ENCODE measurements at regions not wholly inside any gene's neighbourhood (a gene's known extent, or its start where the extent isn't known, plus 50 kb on each side); places are given as distances from the start of the nearest gene placed in this dataset.
"Not testable (repeated sequence)": the region's sequence is repeated elsewhere in the genome, so short reads cannot be mapped to it uniquely, and the experiment has no call there.

DNA sequence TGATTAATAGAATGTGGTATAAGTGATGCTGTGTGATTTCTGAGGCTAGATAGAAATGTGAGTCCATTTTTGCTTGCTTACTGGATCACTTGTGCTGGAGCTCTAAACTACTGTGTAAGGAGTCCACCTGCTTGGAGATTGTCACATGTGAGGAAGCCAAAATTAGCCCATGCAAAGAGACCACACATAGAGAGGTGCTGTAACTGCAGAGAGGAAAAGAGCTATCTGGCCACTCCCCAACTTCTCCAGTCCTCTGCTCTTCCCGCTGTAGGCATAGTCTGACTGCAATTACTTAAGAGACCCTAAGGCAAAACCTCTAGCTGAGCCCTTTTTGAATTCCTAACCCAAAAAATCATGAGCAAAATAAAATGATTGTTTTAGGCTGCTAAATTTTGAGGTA is 120.6 kb upstream of the FBXO11 start:
- Mint-ChIP-seq H3K4me3 (no peak overlapping the region), H3K27me3 (peaks cover 7% of the 10 kb centered on the region), H3K9me3 (no peaks in the 10 kb centered on the region), H3K36me3 (peaks cover 2% of the 10 kb centered on the region), H3K4me1 (no peaks in the 10 kb centered on the region), H3K27ac (no peak overlapping the region)

GRCh38 chr2:48032765-48033164 is 126.5 kb upstream of the FBXO11 start:
- Mint-ChIP-seq H3K36me3 (peaks cover 4% of the 10 kb centered on the region), H3K4me3 (no peak overlapping the region), H3K27me3 (no peaks in the 10 kb centered on the region), H3K9me3 (peaks cover 7% of the 10 kb centered on the region), H3K27ac (no peak overlapping the region), H3K4me1 (peaks cover 5% of the 10 kb centered on the region)

GRCh38 chr2:48034295-48034694 is 128.0 kb upstream of the FBXO11 start:
- H3K4me3 Mint-ChIP-seq, result no peak overlapping the region
- H3K9me3 Mint-ChIP-seq, result peaks cover 7% of the 10 kb centered on the region

DNA sequence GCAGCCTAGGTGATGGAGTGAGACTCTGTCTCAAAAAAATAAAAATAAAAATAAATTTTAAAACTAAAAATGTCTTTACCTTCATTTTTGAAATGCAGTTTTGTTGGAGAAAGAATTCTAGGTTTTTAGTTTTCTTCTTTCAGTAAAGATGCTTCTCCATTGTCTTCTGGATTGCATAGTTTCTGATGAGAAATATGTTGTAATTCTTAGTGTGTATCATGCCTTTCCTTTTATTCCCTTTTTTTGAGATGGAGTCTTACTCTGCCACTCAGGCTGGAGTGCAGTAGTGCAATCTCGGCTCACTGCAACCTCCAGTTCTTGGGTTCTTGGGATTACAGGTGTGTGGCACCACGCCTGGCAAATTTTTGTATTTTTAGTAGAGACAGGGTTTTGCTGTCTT is 130.0 kb upstream of the FBXO11 start:
- no peak overlapping the region for H3K4me3 Mint-ChIP-seq

More at GRCh38 chr2:48034295-48034694, 128.0 kb upstream of the FBXO11 start:
- no peak overlapping the region for H3K27ac Mint-ChIP-seq
- peaks cover 5% of the 10 kb centered on the region for H3K4me1 Mint-ChIP-seq
- peaks cover 5% of the 10 kb centered on the region for H3K36me3 Mint-ChIP-seq
- no peaks in the 10 kb centered on the region for H3K27me3 Mint-ChIP-seq

DNA sequence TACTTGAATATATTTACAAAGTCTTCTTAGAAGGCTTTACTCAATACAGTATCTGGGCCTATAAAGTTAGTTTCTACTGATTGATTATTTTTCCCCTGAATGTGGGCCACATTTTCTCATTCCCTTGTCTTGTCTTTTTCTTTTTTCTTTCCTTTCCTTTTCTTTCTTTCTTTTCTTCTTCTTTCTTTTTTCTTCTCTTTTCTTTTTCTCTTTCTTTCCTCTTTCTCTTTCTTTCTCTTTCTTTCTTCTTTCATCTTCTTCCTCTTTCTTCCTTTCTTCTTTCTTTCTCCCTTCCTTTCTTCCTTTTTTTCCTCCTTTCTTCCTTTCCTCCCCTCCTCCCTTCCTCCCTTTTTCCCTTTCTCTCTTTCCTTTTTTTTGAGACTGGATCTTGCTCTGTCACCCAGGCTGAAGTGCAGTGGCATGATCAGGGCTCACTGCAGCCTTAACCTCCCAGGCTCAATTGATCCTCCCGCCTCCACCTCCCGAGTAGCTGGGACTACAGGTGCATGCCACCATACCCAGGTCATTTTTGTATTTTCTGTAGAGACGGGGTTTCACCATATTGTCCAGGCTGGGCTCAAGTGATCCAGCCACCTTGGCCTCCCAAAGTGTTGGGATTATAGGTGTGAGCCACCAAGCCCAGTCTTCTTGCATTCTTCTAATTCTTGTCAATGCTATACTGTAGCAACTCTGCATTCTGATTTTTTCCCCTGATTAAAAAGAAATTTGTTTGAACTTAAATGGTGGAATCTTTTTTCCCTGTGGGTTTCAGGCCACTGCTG is 133.1 kb upstream of the FBXO11 start:
- Mint-ChIP-seq H3K27ac (no peak overlapping the region), H3K36me3 (peaks cover 5% of the 10 kb centered on the region), H3K9me3 (peaks cover 7% of the 10 kb centered on the region), H3K27me3 (peaks cover 5% of the 10 kb centered on the region), H3K4me1 (peaks cover 3% of the 10 kb centered on the region), H3K4me3 (no peak overlapping the region)

More for the DNA sequence above, 130.0 kb upstream of the FBXO11 start:
- peaks cover 5% of the 10 kb centered on the region for H3K4me1 Mint-ChIP-seq
- no peak overlapping the region for H3K27ac Mint-ChIP-seq
- H3K36me3 Mint-ChIP-seq, result peaks cover 5% of the 10 kb centered on the region
- H3K9me3 Mint-ChIP-seq, result peaks cover 7% of the 10 kb centered on the region
- H3K27me3 Mint-ChIP-seq, result no peaks in the 10 kb centered on the region

- H3K36me3 Mint-ChIP-seq, result peaks cover 1% of the 10 kb centered on the region
- no peaks in the 10 kb centered on the region for H3K4me1 Mint-ChIP-seq
- no peak overlapping the region for H3K4me3 Mint-ChIP-seq
- H3K9me3 Mint-ChIP-seq, result no peaks in the 10 kb centered on the region
- H3K27ac Mint-ChIP-seq, result no peak overlapping the region
- H3K27me3 Mint-ChIP-seq, result peaks cover 5% of the 10 kb centered on the region
Observed at GRCh38 chr2:48043131-48043700, 136.9 kb upstream of the FBXO11 start.

- H3K4me1 Mint-ChIP-seq, result no peaks in the 10 kb centered on the region
- H3K9me3 Mint-ChIP-seq, result no peaks in the 10 kb centered on the region
- peaks cover 5% of the 10 kb centered on the region for H3K27me3 Mint-ChIP-seq
- H3K36me3 Mint-ChIP-seq, result peaks cover 1% of the 10 kb centered on the region
- no peak overlapping the region for H3K4me3 Mint-ChIP-seq
- no peak overlapping the region for H3K27ac Mint-ChIP-seq
Observed at GRCh38 chr2:48043746-48044145, 137.4 kb upstream of the FBXO11 start.

DNA sequence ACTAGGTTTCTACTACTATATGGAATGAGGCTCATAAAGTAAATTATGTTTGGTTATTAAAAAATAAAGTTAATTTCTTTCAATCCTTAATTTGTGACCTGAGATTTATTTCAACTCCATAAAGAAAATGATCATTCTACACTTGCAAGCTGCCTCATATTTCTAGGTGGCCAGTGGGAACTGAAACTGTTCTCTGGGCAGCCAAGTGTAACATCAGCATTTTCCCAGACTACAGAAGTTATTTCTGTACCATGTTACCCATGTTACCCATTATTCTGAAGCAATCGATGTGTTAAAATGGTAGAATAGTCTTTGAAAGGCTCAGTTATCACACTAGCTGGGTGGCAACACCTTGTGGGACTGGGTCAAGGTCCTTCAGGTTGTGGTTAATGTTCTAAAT is 139.3 kb upstream of the FBXO11 start:
- no peak overlapping the region for H3K4me3 Mint-ChIP-seq
- peaks cover 5% of the 10 kb centered on the region for H3K27me3 Mint-ChIP-seq
- no peaks in the 10 kb centered on the region for H3K36me3 Mint-ChIP-seq
- no peak overlapping the region for H3K27ac Mint-ChIP-seq
- H3K9me3 Mint-ChIP-seq, result no peaks in the 10 kb centered on the region
- no peaks in the 10 kb centered on the region for H3K4me1 Mint-ChIP-seq

DNA sequence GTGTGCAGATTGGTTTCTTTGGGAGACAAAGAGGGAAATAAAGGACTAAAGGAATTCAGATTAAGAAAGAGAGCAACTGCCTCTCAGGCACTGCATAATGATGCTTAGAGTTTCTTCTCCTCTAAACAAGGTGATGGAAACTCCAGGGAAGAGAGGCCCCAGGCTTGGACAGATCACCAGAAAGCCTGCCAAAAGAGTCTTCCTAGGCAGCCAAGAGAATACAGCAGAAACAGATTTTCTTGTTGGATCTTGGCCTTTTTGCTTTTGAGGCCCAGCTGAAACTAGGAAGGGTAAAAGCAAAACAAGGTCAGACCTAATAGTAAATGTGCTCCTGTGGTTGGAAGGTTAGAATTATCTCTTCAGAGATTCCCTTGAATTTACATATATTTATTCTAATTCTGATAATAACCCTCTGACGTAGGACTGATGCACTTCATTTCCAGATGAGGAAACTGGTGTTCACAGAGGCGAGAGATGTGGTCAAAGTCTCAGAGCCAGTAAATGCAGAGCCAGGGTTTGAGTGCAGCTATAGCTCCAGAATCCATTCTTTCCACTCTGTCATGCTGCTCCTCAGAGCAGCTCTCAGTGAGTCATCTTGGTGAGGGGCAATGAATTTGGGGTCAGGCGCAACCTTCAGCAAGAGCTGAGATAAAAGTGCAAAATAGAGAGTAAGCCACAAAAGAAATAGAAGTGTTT is 142.3 kb upstream of the FBXO11 start:
- no peaks in the 10 kb centered on the region for H3K9me3 Mint-ChIP-seq
- H3K27ac Mint-ChIP-seq, result no peak overlapping the region

DNA sequence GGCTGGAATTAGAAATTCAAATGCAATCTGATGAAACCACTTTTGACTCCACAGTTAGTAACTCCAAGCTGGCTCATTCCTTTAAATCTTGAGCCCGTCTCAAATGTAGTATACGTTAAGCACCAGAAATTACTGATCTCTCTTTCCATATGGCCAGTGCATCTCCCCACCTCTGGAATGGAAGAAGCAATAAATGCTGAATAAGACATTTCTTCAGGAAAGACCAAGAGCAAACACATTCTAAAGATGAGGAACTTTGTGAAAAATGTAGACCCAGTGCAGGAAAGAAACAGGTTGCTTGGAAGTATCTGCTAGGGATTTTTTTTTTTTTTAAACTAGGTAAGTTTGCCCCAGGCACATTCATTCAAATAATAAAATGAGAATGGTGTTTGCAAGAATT is 143.1 kb upstream of the FBXO11 start:
- Mint-ChIP-seq H3K27me3 (no peaks in the 10 kb centered on the region), H3K36me3 (no peaks in the 10 kb centered on the region), H3K4me1 (no peaks in the 10 kb centered on the region), H3K4me3 (no peak overlapping the region), H3K9me3 (no peaks in the 10 kb centered on the region), H3K27ac (no peak overlapping the region)

More for the DNA sequence above, 142.3 kb upstream of the FBXO11 start:
- Mint-ChIP-seq H3K36me3 (no peaks in the 10 kb centered on the region), H3K4me3 (no peak overlapping the region), H3K4me1 (no peaks in the 10 kb centered on the region), H3K27me3 (peaks cover 2% of the 10 kb centered on the region)

DNA sequence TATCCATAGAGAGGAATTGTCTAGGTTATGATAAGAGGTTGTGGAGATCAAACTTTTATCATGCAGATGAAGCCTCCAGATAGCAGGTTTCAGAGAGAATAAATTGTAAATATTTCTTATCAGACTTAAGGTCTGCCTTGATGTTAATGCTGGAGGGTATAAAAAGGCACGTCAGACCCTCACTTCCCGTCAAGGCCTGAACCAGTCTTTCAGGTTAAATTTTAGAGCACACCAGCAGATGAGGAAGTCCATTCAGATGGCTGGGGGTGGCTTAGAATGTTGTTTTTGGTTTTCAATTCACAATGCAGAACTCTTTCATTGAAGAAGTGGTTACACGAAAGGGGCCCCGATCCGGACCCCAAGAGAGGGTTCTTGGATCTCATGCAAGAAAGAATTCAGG is 144.4 kb upstream of the FBXO11 start:
- H3K9me3 Mint-ChIP-seq, result no peaks in the 10 kb centered on the region
- no peak overlapping the region for H3K27ac Mint-ChIP-seq

DNA sequence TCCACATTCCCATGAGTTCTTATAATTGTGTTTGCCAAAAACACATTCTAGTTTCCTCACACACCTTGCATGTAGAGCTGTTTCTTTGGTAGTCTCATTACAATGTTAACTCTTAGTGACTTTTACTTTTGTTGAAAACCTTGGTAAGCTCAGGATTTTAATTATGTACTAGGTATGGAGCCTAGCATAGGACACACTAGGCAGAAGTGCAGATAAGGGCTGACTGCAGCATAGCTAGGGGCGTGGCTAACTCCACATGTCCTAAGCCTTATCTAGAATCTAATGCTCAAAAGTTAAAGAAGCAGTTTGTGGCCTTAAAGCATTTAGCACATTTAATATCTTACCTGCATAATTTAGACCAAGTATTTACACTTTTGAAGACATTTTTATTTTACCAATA is 153.7 kb upstream of the FBXO11 start:
- peaks cover 5% of the 10 kb centered on the region for H3K27me3 Mint-ChIP-seq
- H3K27ac Mint-ChIP-seq, result no peak overlapping the region
- no peaks in the 10 kb centered on the region for H3K4me1 Mint-ChIP-seq
- H3K4me3 Mint-ChIP-seq, result no peak overlapping the region
- peaks cover 6% of the 10 kb centered on the region for H3K9me3 Mint-ChIP-seq
- peaks cover 2% of the 10 kb centered on the region for H3K36me3 Mint-ChIP-seq

More for the DNA sequence above, 144.4 kb upstream of the FBXO11 start:
- H3K36me3 Mint-ChIP-seq, result no peaks in the 10 kb centered on the region
- no peaks in the 10 kb centered on the region for H3K4me1 Mint-ChIP-seq
- no peaks in the 10 kb centered on the region for H3K27me3 Mint-ChIP-seq
- H3K4me3 Mint-ChIP-seq, result no peak overlapping the region

DNA sequence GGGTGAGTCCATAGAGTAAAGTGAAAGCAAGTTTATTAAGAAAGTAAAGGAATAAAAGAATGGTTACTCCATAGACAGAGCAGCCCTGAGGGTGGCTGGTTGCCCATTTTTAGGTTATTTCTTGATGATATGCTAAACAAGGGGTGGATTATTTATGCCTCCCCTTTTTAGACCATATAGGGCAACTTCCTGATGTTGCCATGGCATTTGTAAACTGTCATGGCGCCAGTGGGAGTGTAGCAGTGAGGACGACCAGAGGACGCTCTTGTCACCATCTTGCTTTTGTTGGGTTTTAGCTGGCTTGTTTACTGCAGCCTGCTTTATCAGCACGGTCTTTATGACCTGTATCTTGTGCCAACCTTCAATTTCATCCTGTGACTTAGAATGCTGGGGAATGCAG is 155.4 kb upstream of the FBXO11 start:
- not testable (repeated sequence) for H3K4me1 Mint-ChIP-seq, H3K4me3 Mint-ChIP-seq, H3K36me3 Mint-ChIP-seq, H3K9me3 Mint-ChIP-seq, H3K27me3 Mint-ChIP-seq, H3K27ac Mint-ChIP-seq

GRCh38 chr2:48065096-48065495 is 158.8 kb upstream of the FBXO11 start:
- H3K4me1 Mint-ChIP-seq, result no peaks in the 10 kb centered on the region
- no peaks in the 10 kb centered on the region for H3K36me3 Mint-ChIP-seq
- H3K27ac Mint-ChIP-seq, result no peak overlapping the region
- H3K9me3 Mint-ChIP-seq, result no peaks in the 10 kb centered on the region
- no peaks in the 10 kb centered on the region for H3K27me3 Mint-ChIP-seq
- no peak overlapping the region for H3K4me3 Mint-ChIP-seq

DNA sequence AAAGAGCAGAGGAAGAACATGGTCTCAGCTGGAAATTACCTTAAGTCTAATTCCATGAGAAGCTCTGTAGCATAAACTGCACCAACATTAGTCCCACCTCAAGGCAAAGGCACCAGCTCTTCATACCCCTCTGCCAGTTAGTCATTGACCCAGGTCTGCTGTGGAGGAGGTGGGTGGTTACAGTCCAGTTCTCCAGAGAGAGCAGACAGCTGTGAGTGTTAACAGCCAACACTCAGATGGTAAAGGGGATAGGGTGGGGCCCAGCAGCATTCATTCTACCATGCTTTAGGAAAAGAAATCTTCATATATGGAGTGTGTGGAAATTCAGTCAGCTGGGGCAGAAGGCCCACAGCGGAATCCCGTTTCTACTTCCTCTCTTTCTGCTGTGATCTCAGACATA is 159.7 kb upstream of the FBXO11 start:
- Mint-ChIP-seq H3K4me1 (no peaks in the 10 kb centered on the region), H3K27ac (no peak overlapping the region), H3K27me3 (no peaks in the 10 kb centered on the region)

GRCh38 chr2:48069769-48070168 is 163.5 kb upstream of the FBXO11 start:
- Mint-ChIP-seq H3K27me3 (peaks cover 2% of the 10 kb centered on the region), H3K27ac (no peak overlapping the region), H3K36me3 (no peaks in the 10 kb centered on the region), H3K9me3 (no peaks in the 10 kb centered on the region), H3K4me3 (no peak overlapping the region), H3K4me1 (no peaks in the 10 kb centered on the region)

More for the DNA sequence above, 159.7 kb upstream of the FBXO11 start:
- Mint-ChIP-seq H3K36me3 (no peaks in the 10 kb centered on the region), H3K9me3 (no peaks in the 10 kb centered on the region), H3K4me3 (no peak overlapping the region)

All from activated naive CD4-positive, alpha-beta T cell treated with anti-CD3 and anti-CD28 coated beads, Interleukin-2, amount 50 U/mL, for 24 hours (primary cell).